ENCODE measurements at regions not wholly inside any gene's neighbourhood (a gene's known extent, or its start where the extent isn't known, plus 50 kb on each side); places are given as distances from the start of the nearest gene placed in this dataset.

DNA sequence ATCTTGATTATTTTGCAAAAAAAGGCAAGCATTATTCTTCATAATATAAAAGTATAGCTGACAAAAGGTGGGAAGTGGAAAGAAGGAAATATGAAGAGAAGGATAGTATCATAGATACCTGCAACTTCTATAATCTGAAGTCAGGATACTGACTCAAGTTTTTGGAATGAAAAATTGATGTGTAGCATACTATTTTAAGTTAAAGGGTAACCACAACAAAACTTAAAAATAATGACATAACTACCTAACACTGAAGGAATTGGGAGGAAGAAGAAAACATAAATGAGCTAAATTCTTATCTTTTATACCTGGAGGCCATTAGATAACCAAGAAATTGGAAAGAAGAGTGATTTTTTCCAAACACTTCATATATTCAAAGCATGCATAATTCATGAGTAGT is 51.8 kb upstream of the TLE1 start:
- Histone ChIP-seq H3K27me3 (ENCODE audit: control insufficient read depth, insufficient read depth, low read length) (no peaks in the 10 kb centered on the region), H3K36me3 (replicated peaks; ENCODE audit: control insufficient read depth, insufficient read depth, low read length) (no peaks in the 10 kb centered on the region), H3K4me3 (ENCODE audit: insufficient read depth, low read depth, low read length) (no peak overlapping the region)
- DNase-seq: no peak

DNA sequence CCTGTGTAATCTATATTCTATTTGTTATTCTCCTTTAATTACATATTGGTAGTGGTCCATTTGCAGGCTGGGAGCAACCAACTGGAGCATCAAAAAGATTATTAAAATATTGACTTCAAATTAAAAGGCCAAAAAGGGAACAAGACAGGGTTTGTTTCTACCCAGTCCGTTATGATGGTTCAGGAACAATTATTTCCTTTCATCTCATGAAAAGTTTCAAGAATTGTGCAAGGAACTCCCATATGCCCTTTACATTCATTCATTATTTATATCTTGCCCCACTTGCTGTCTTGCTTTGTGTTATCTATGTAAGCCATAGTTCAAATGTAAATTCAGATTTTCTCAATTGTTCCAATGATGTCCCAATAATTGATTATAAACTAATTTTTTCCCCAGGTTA is 58.7 kb upstream of the TLE1 start:
- H3K4me3 ChIP-seq (ENCODE audit: insufficient read depth, low read depth, low read length): no peak overlapping the region
- H3K27me3 ChIP-seq (ENCODE audit: control insufficient read depth, insufficient read depth, low read length): no peaks in the 10 kb centered on the region
- no peaks in the 10 kb centered on the region for H3K36me3 ChIP-seq (replicated peaks; ENCODE audit: control insufficient read depth, insufficient read depth, low read length)
- DNase-seq: no peak

DNA sequence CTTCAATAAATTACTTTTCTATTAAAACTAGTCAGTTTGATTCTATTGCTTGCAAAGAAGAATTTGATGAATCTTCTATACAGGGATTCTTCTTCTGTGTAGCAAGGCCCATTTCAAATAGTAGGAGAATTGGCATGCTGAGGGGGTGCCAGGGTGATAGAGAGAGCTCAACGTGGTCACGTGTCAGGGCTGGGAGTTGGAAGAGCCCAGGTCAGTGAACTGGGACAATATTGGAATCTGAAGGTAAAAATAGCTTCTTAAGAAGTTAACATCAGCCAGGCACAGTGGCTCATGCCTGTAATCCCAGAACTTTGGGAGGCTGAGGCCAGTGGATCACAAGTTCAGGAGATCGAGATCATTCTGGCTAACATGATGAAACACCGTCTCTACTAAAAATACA is 64.1 kb upstream of the TLE1 start:
- Histone ChIP-seq H3K36me3 (replicated peaks; ENCODE audit: control insufficient read depth, insufficient read depth, low read length) (no peaks in the 10 kb centered on the region), H3K27me3 (ENCODE audit: control insufficient read depth, insufficient read depth, low read length) (no peaks in the 10 kb centered on the region), H3K4me3 (ENCODE audit: insufficient read depth, low read depth, low read length) (no peak overlapping the region)
- DNase-seq: no peak

DNA sequence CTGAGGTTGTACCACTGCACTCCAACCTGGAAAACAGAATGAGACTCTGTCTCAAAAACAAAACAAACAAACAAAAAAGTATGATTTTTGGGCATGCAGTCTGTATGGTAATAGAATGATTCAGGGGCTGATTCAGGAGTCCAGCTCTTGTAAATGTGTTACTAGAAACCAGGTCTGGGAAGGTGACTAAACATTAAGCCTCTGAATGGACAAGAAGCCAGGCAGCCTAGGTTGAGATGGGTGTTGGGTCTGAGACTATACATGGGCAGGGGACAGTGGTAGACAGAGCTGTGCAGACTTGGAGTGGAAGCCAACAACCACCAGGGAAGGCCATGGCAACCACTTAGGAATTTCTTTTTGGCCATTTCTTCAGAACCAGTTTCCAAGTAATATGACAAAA is 64.9 kb upstream of the TLE1 start:
- DNase-seq: no peak
- Histone ChIP-seq H3K4me3 (ENCODE audit: insufficient read depth, low read depth, low read length) (no peak overlapping the region), H3K27me3 (ENCODE audit: control insufficient read depth, insufficient read depth, low read length) (no peaks in the 10 kb centered on the region)

DNA sequence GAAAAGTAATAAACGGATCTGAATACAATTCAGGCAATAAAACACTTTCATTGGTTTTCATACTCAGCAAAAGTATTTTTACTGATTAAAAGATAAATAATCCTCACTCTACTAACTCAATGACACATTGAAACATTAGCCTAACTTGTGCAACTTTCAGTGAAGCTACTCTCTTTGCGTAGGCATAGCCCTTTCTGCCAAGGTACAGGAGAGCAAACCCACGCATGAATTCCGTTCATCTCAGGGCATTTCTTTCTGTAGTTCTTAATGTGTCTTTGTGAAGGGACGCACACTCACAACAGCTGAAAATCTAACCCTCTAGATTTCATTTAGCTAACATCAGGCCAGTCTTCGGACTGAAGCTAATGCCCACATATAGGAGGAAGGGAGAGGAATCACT is 66.4 kb upstream of the TLE1 start:
- DNase-seq: no peak
- no peak overlapping the region for H3K4me3 ChIP-seq (ENCODE audit: insufficient read depth, low read depth, low read length)
- H3K27me3 ChIP-seq (ENCODE audit: control insufficient read depth, insufficient read depth, low read length): no peaks in the 10 kb centered on the region
- H3K36me3 ChIP-seq (replicated peaks; ENCODE audit: control insufficient read depth, insufficient read depth, low read length): no peaks in the 10 kb centered on the region

More for the DNA sequence above, 64.9 kb upstream of the TLE1 start:
- no peaks in the 10 kb centered on the region for H3K36me3 ChIP-seq (replicated peaks; ENCODE audit: control insufficient read depth, insufficient read depth, low read length)

DNA sequence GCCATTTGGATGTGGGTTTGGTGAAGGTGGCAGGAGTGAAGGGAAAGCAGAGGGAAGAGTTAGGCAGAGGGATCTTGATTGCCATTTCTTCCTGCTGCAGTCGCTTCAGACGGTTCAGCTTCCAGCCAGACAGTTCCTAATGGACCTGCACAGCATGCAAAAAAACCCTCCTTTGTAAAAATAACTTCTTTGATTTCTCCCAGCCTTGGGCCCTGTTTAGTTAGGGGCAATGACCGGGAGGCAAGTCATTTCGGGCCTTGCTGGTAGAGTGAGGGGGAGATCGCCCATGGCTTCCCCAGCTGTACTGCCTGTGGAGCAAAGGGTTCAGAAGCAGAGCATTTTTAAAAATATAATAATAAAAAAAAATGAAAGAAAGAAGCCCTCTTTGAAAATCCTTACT is 67.2 kb upstream of the TLE1 start:
- Histone ChIP-seq H3K4me3 (ENCODE audit: insufficient read depth, low read depth, low read length) (no peak overlapping the region), H3K36me3 (replicated peaks; ENCODE audit: control insufficient read depth, insufficient read depth, low read length) (no peaks in the 10 kb centered on the region), H3K27me3 (ENCODE audit: control insufficient read depth, insufficient read depth, low read length) (no peaks in the 10 kb centered on the region)
- DNase-seq: no peak

DNA sequence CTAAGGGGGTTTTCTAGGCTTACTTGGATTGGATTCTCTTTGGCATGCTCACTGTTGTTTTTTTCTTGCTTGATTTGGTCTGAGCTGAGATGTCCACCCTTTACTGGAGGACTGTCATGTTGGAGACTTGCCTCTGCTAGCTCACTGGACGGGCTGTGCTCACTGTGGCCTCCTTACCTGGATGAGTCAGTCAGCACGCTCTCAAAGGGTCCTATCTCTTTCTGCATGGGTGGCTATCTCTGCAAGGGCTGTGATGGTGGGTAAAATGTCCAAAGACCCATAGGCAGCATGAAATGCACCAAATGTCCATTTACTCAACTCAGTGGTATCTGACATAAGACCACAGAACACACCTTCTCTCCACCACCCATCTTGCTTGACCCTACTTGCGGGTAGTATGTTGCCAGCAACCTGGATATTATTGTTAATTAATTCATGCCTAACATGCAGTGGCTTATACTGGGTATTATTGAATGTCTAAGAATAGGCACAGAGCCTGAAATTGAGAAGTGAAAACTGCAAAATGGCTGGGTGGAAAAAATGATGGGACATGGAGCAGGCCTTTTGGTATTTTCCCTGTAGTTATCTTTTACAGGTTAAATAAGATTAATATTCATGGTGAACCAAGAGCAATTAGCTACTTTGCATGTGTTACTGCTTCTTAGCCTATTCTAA is 68.9 kb upstream of the TLE1 start:
- Histone ChIP-seq H3K4me3 (ENCODE audit: insufficient read depth, low read depth, low read length) (no peak overlapping the region), H3K36me3 (replicated peaks; ENCODE audit: control insufficient read depth, insufficient read depth, low read length) (no peaks in the 10 kb centered on the region), H3K27me3 (ENCODE audit: control insufficient read depth, insufficient read depth, low read length) (no peaks in the 10 kb centered on the region)
- no peak for DNase-seq

DNA sequence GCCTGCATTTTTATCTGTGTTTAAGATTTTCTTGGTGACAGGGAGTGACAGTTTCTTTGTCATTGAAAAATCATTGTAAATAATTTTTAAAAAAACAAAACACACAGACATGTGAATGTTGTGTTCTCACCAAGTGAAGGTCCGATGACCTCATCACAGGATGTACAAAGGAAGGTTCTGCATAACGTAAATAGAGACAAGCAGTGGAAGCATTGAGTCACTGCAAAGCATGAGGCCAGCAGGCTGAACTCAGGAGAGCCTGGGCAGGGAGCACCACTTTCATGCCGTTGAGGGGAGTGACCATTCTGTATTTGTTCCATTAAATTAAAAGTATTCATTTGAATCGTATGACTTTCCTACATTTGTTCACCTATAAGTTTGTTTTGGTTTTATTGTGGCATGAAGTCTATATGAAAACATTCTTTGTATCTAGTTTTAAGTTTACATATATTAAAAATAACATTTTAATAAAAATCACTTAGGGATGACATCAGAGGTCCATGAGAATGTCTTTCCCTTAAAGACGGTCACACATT is 70.4 kb upstream of the TLE1 start:
- DNase-seq: no peak
- H3K27me3 ChIP-seq (ENCODE audit: control insufficient read depth, insufficient read depth, low read length): no peaks in the 10 kb centered on the region
- H3K4me3 ChIP-seq (ENCODE audit: insufficient read depth, low read depth, low read length): no peak overlapping the region
- H3K36me3 ChIP-seq (replicated peaks; ENCODE audit: control insufficient read depth, insufficient read depth, low read length): no peaks in the 10 kb centered on the region

DNA sequence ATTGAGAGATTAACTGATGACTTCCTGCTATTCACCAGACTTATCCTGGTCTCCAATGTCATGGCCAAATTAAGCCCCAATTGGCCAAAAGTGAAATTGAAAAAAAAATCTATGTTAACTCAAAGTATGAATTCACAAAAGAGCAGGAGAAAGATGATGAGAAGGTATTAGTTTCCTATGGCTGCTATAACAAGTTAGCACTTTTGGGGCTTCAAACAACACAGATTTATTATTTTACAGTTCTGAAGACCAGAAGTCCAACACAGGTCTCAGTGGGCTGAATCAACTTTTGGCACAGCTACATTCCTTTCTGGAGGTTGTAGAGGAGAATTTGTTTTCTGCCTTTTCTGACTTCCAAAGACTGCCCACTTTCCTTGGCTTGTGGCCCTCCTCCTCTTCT is 78.6 kb upstream of the TLE1 start:
- DNase-seq: no peak
- no peaks in the 10 kb centered on the region for H3K27me3 ChIP-seq (ENCODE audit: control insufficient read depth, insufficient read depth, low read length)
- no peaks in the 10 kb centered on the region for H3K36me3 ChIP-seq (replicated peaks; ENCODE audit: control insufficient read depth, insufficient read depth, low read length)
- no peak overlapping the region for H3K4me3 ChIP-seq (ENCODE audit: insufficient read depth, low read depth, low read length)

DNA sequence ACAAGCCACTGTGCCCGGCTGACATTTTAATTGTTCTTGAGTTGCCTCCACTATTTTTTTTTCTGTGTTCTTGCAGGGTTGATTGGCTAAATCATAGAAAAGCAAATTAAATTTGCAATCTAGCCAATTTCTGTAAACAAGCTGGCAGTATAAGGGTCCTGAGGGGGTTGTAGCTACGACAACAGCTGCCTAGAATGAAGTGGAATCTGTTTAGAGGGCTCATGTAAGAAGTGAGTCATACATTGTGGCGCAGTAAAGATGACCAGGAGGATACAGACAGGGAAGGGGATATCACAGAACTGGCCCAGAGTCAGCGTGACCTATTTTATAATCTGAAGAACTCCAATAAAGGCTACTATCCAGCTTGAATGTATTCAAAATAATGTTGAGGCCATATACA is 82.2 kb upstream of the TLE1 start:
- no peaks in the 10 kb centered on the region for H3K36me3 ChIP-seq (replicated peaks; ENCODE audit: control insufficient read depth, insufficient read depth, low read length)
- no peaks in the 10 kb centered on the region for H3K27me3 ChIP-seq (ENCODE audit: control insufficient read depth, insufficient read depth, low read length)
- no peak for DNase-seq
- no peak overlapping the region for H3K4me3 ChIP-seq (ENCODE audit: insufficient read depth, low read depth, low read length)

DNA sequence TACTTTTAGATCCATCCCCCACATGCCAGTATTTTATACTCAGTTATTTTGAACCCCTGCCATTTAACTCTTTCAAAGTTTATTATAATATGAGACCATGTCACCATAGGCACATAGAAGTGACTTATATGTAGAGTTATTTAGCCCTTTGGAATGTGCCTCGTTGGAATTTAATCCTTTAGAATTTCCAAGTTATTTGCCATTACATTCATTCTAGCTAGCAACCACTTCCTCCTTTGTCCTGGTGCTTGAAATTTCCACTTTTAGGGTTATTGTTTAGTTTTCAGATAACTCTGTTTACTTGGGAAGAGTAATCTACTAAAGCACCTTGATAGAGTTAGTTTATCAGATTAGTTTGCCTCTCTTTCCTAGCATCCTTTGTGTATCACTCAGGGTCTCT is 82.8 kb upstream of the TLE1 start:
- no peaks in the 10 kb centered on the region for H3K36me3 ChIP-seq (replicated peaks; ENCODE audit: control insufficient read depth, insufficient read depth, low read length)
- DNase-seq: no peak
- H3K4me3 ChIP-seq (ENCODE audit: insufficient read depth, low read depth, low read length): no peak overlapping the region
- H3K27me3 ChIP-seq (ENCODE audit: control insufficient read depth, insufficient read depth, low read length): no peaks in the 10 kb centered on the region

DNA sequence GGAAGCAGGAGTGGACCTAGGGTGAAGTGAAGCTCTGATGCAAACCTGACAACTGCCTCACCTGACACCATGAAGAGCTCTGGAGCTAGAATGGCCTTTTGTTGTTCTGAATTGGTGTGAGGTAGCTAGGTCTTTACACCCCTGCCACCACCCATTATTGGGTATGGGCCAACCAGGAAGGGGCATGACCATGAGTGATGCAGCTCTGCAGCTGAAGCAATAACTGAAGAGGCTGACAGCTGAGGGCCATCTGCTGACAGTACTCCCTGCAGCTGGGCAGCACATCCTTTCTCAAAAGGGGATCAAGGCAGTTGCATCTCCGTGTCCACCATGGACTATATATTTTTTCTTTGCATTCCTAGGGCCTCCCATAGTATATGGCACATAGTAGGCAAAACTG is 87.0 kb upstream of the TLE1 start:
- DNase-seq: no peak

DNA sequence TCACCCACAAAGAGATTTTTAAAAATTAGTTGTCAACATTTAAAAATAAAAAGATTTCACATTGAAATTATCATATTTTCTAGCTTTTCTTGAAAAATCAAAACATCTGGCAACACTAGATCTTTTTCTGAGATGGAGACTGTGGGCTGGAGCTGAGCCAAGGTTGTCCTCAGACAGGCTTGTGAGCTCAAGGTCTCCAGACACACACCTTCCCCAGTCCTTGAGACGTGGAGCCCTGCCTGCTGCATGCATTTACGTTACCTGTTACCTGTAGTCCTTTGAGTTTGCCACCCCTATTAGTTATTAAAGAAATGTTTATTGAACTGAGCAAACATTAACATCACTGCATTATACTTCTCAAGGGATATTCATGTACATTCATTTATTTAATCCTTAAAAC is 87.5 kb upstream of the TLE1 start:
- Histone ChIP-seq H3K4me3 (ENCODE audit: insufficient read depth, low read depth, low read length) (no peak overlapping the region), H3K27me3 (ENCODE audit: control insufficient read depth, insufficient read depth, low read length) (no peaks in the 10 kb centered on the region), H3K36me3 (replicated peaks; ENCODE audit: control insufficient read depth, insufficient read depth, low read length) (no peaks in the 10 kb centered on the region)
- no peak for DNase-seq

More for the DNA sequence above, 87.0 kb upstream of the TLE1 start:
- no peaks in the 10 kb centered on the region for H3K27me3 ChIP-seq (ENCODE audit: control insufficient read depth, insufficient read depth, low read length)
- H3K4me3 ChIP-seq (ENCODE audit: insufficient read depth, low read depth, low read length): no peak overlapping the region
- H3K36me3 ChIP-seq (replicated peaks; ENCODE audit: control insufficient read depth, insufficient read depth, low read length): no peaks in the 10 kb centered on the region

DNA sequence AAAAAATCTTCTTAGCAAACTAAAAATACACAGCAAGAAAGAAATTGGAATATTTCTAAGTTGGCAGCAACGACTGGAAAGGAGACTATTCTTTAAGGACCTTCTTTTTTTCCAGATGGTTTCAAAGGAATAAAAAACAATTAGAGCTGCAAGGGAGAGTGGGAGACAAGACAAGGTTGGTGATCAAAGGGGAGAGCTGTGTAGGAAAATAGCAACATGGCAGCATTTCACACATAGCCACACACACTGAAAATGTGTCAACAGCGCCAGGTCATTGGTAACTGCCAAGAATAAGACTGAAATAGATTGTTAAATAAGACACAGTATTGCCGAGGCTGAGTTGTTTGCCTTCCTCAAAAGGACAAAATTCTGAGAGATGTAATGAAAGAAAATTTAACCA is 88.1 kb upstream of the TLE1 start:
- Histone ChIP-seq H3K36me3 (replicated peaks; ENCODE audit: control insufficient read depth, insufficient read depth, low read length) (no peaks in the 10 kb centered on the region), H3K27me3 (ENCODE audit: control insufficient read depth, insufficient read depth, low read length) (no peaks in the 10 kb centered on the region), H3K4me3 (ENCODE audit: insufficient read depth, low read depth, low read length) (no peak overlapping the region)
- no peak for DNase-seq

DNA sequence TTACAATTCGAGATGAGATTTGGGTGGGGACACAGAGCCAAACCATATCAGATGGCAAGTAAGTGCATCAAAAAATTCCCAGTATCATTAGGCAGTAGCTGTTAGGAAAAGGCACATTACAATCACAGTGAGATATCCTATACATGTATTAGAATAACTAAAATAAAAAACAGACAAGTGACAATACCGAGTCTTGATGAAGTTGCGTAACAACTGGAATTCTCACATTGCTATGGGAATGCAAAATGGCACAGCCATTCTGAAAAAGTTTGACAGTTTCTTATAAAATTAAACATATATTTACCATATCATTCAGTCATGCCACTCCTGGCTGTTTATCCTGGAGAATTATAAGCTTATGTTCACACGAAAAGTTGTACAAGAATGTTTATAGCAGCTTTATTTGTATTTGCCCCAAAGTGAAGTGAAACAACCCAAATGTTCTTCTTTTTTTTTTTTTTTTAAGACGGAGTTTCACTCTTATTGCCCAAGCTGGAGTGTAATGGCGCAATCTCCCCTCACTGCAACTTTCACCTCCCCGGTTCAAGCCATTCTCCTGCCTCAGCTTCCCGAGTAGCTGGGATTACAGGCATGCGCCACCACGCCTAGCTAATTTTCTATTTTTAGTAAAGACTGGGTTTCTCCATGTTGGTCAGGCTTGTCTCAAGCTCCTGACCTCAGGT is 93.1 kb upstream of the TLE1 start:
- Histone ChIP-seq H3K4me3 (ENCODE audit: insufficient read depth, low read depth, low read length) (no peak overlapping the region), H3K27me3 (ENCODE audit: control insufficient read depth, insufficient read depth, low read length) (no peaks in the 10 kb centered on the region), H3K36me3 (replicated peaks; ENCODE audit: control insufficient read depth, insufficient read depth, low read length) (no peaks in the 10 kb centered on the region)
- DNase-seq: no peak

All from H7 (cell line).